ENCODE measurements at regions not wholly inside any gene's neighbourhood (a gene's known extent, or its start where the extent isn't known, plus 50 kb on each side); places are given as distances from the start of the nearest gene placed in this dataset.
"Not testable (repeated sequence)": the region's sequence is repeated elsewhere in the genome, so short reads cannot be mapped to it uniquely, and the experiment has no call there.

- no peak for DNase-seq
Measured at GRCh38 chr15:59779110-59779509, 90.0 kb upstream of the BNIP2 start.

GRCh38 chr15:59764775-59765174 is 75.7 kb upstream of the BNIP2 start:
- DNase-seq = no peak

GRCh38 chr15:59762558-59762957 is 73.4 kb upstream of the BNIP2 start:
- DNase-seq = no peak

GRCh38 chr15:59760256-59760655 is 71.1 kb upstream of the BNIP2 start:
- not testable (repeated sequence) for DNase-seq

GRCh38 chr15:59751552-59752413 is 62.7 kb upstream of the BNIP2 start:
- DNase-seq = no peak

- DNase-seq = no peak
Measured at GRCh38 chr15:59746777-59747176, 57.7 kb upstream of the BNIP2 start.

GRCh38 chr15:59741274-59741906 is 52.3 kb upstream of the BNIP2 start:
- DNase-seq = peak; percentile 11

GRCh38 chr15:59739557-59740186 is 50.6 kb upstream of the BNIP2 start:
- DNase-seq = no peak
